GM19452 (cell line): ENCODE measurements at regions not wholly inside any gene's neighbourhood (a gene's known extent, or its start where the extent isn't known, plus 50 kb on each side); places are given as distances from the start of the nearest gene placed in this dataset.
"Not testable (repeated sequence)": the region's sequence is repeated elsewhere in the genome, so short reads cannot be mapped to it uniquely, and the experiment has no call there.

Experiments used
- ATAC-seq: cut with Tn5 transposase; IDR thresholded peaks from one replicate; pipeline ENCODE4 v1.9.1; 2021; ENCODE audit not compliant: unreplicated experiment

DNA sequence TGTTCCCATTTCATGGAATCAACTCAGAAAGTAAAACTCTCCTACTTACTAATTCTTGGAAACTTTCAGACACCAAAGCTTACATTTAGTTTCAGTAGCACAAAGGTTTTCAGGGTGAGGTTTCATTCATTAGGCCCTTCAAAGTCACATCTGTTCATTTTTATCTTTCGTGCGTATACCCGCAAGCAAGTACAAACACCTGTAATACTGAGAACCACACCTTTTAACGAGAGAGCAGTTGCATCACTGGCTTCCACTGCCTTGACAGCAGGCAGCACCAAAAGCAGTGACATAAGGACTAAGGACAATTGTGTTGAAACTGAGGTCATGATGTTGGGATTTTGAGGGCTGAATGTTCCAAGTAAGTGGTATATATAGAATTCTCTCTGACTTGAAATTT is 60.5 kb downstream of the GOLGA6L22 start:
- not testable (repeated sequence) for ATAC-seq

GRCh38 chr15:22526537-22526936 is 67.8 kb downstream of the GOLGA6L22 start:
- ATAC-seq, result not testable (repeated sequence)

DNA sequence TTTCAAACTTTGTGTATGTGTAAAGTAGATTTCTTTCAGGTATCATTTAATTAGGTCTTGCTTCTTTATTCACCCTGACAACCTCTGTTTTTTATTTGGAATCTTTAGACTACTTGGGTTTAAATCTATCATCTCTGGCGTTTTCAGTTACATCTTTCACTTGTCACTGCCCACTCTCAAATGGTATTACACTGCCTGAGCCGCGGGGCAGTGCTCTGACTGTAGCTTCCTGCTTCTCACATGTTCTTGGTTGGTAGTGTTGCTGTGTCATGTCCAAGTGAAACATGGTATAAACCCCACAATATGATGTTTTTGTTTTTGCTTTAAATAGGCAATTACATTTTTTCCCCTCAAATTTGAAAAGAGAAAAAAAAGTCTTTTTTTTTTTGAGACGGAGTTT is 68.3 kb downstream of the GOLGA6L22 start:
- not testable (repeated sequence) for ATAC-seq

- not testable (repeated sequence) for ATAC-seq
These were observed 70.5 kb downstream of the GOLGA6L22 start for GRCh38 chr15:22529200-22529599.

DNA sequence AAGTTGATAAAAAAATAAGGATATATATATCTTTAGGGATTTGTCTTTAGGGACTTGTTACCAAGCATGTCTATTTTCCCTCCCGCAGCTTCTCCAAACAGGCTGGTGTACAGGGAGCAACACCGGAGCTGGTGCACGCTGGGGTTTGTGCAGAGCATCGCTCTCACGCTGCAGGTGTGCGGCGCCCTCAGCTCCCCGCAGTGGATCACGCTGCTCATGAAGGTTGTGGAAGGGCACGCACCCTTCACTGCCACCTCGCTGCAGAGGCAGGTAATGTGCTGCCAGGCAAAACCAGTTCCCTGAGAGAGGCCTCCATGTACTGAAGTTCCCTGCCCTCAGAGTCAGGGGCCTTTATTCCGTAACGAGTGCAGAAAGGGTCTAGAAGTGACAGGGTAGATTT is 101.0 kb downstream of the GOLGA6L22 start:
- not testable (repeated sequence) for ATAC-seq

DNA sequence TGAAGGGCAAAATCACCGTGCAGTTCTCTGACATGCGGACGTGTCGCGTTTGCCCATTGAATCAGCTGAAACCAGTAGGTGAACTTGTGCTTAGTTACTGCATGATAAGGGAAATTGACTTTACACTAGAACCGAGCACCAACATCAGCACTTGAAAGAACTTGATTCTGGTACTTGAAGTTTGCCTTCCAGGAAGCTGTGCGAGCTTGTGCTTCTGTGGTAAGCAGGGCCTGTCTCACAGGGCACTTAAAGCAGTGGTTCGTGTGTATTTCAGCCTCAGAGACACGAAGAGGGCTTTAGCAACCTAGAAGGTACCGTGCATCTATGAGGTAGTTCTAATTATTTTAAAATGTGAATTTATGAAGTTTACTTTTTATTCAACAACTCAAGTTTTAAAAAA is 103.0 kb downstream of the GOLGA6L22 start:
- ATAC-seq, result not testable (repeated sequence)

GRCh38 chr15:22566510-22566909 is 107.8 kb downstream of the GOLGA6L22 start:
- ATAC-seq, result not testable (repeated sequence)

DNA sequence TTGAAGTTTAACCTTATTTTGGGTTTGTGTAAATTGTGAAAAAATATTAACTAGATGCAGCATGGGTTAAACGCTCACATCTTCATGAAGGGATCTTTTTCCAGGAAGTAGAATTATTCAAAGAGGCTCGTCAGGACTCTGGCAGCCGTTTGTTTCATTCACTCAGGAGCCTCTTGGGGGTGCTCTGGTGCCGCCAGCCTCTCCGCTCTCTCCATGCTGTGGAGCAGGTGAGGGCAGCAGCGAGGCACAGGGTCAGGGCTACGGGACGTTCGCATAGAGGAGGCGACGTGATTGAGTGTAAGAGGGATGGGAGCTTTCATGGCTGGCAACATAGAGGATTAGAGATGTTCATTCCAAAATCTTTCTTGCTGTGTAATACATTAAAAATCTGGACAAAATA is 110.8 kb downstream of the GOLGA6L22 start:
- not testable (repeated sequence) for ATAC-seq

DNA sequence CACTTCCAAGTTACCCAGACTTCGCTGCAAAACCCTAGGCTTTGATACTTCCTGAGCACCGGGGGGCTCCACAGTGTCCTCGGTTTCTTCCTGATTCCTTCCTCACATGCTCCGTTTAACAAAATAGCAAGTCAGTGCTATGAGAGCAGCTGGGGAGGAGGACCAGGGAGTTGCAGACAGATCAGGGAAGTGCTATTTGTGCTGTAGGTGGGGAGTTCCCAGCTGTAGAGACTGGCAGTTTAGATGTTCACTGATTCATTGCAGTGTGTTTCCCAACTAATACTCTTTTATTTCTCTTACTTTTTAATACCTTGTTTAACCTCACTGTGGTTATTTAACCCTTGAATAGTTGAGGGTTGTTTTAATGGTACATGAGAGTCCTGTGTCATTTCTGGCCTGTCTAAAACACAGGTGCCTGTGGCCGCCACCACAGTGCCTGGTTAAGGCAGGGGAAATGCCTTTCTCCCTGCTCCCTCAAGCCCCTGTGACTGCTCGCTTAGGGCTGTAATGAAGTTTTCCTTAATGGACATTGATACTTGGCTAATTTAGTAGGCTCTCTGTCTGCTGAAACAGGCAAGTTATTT is 113.5 kb downstream of the GOLGA6L22 start:
- ATAC-seq, result not testable (repeated sequence)

DNA sequence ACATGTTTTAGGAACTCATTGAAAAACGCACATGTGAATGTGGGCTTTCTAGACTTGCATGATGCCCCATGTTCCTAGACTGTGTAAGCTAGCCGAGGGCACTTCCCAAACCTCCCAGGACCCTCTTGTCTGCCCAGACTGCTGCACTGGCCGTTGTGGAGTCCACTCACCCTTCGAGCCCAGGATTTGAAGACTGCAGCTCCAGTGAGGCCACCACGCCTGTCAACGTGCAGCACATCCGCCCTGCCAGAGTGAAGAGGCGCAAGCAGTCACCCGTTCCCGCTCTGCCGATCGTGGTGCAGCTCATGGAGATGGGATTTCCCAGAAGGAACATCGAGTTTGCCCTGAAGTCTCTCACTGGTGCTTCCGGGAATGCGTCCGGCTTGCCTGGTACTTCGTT is 114.1 kb downstream of the GOLGA6L22 start:
- not testable (repeated sequence) for ATAC-seq

- not testable (repeated sequence) for ATAC-seq
These were observed 119.1 kb downstream of the GOLGA6L22 start for GRCh38 chr15:22577828-22578227.

DNA sequence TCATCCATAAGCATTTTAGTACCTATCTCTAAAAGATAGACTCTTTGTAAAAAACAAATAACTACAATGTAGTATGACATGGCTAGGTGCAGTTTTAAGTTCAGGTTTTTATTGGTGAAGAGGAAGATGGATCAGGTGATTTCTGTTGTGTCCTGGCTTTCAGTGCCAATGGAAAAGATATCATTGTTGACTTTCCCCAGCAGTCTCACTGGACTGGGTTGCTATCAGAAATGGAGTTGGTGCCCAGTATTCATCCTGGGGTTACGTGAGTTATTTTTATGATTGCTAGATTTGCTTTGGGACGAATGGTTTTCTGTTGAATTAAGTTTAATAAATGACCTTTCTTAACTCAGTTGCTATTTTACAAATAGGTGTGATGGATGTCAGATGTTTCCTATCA is 120.5 kb downstream of the GOLGA6L22 start:
- ATAC-seq, result not testable (repeated sequence)

DNA sequence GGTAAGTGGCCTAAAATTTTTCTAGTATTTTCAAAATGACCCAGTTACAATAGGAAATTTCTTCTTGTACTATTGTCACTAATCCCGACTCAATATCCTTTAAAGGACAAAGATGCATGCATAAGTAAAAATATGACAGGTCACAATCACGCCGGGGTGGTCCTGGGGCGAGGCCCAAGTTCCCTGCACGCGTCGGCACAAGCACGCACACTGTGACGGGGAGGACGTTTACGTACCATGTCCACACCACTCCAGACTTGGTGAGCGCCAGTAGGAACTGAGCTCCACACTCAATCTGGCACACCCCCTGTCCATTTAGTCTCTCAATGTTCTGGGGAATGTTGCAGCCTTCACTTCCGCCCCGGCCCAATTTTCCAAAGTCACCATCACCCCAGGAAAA is 128.7 kb downstream of the GOLGA6L22 start:
- ATAC-seq, result not testable (repeated sequence)

DNA sequence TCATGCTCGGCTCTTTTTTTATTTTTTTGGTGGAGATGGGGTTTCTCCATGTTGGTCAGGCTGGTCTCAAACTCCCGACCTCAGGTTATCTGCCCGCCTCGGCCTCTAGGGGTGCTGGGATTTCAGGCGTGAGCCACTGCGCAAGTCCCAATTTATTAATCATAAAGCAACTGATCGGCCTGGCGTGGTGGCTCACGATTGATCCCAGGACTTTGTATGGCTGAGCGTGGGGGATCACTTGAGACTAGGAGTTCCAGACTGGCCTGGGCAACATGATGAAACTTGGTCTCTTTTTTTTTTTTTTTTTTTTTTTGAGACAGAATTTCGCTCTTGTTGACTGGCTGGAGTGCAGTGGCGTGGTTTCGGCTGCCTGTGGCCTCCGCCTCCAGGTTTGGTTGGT is 139.8 kb downstream of the GOLGA6L22 start:
- not testable (repeated sequence) for ATAC-seq

GRCh38 chr15:22599526-22600320 is 141.0 kb downstream of the GOLGA6L22 start:
- ATAC-seq, result not testable (repeated sequence)

- ATAC-seq, result not testable (repeated sequence)
These were observed 158.3 kb downstream of the GOLGA6L22 start for GRCh38 chr15:22616976-22617375.

DNA sequence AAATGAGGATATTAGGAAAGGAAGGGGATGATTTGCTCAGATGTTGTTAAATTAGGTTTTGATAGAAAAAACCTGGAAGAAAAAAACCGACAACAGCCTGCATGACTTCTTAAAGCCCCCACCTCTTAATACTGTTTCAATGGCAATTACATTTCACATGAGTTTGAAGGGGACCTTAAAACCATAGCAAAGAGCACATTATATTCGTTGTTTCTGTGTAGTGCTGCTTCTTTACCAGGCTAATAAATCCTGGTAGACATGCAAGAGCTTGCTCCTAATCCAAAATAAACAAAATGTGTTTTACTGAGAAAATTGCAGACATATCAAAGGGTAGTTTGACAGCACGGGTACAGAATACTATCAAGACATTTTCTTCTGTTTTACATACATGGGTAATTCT is 154.7 kb upstream of the NIPA1 start:
- ATAC-seq, result not testable (repeated sequence)

DNA sequence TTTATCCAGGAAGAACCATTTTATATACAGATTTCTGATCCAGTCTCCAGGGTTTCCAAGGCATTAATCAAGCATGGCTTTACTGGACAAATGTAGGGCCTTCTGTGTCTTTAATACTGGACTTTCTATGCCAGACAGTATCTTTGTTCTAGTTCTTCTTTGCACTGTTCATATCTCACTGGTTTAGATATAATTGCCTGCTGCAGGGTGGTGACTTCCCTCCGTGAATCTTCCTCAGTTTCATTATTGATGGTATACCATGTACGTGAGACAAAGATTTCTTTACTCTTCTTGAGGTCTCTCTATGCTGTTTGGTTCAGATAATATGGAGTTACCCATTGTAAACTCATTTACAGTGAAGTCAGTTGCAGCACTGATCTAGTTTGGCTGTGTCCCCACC is 146.5 kb upstream of the NIPA1 start:
- not testable (repeated sequence) for ATAC-seq

DNA sequence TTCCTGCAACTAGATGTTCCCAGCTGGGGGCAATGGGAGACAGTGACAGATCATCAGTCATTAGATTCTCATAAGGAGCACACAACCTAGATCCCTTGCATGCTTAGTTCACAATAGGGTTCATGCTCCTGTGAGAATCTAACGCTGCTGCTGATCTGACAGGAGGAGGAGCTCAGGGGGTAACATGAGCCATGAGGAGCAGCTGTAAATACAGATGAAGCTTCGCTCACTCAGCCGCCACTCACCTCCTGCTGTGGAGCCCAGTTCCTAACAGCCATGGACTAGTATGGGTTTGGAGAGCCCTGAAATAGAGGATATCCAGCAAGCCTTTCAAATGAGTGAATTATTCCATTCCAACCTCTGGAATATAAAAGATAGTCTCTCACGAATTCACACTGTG is 137.0 kb upstream of the NIPA1 start:
- not testable (repeated sequence) for ATAC-seq

DNA sequence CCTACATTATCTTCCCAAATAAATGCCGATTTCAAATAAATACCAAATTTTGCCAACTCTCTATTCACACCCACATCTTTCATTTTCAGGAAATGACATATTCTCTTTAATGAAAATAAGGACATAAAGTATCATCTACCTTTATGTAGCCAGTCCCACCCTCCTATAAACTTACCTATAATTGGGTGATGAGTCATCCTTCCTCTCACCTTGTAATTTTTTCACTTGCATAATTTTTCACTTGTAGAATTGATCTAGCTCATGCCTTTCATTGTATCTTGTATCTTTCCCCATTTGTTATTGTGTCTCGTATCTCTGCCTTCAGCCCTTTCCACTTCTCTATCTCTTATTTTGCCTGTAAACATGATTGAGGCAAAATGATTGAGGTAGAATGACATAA is 135.3 kb upstream of the NIPA1 start:
- ATAC-seq, result not testable (repeated sequence)

- ATAC-seq, result peak; percentile 82
These were observed 122.0 kb upstream of the NIPA1 start for GRCh38 chr15:22664294-22665058.
